DMS153 (cell line): ENCODE measurements at regions not wholly inside any gene's neighbourhood (a gene's known extent, or its start where the extent isn't known, plus 50 kb on each side); places are given as distances from the start of the nearest gene placed in this dataset.
"Not testable (repeated sequence)": the region's sequence is repeated elsewhere in the genome, so short reads cannot be mapped to it uniquely, and the experiment has no call there.

Source experiments
- DNase-seq: peaks from one replicate; lab custom pipeline; 2025; lab: John Stamatoyannopoulos, UW

GRCh38 chr4:12692815-12693214 is 791.3 kb downstream of the RAB28 start:
- DNase-seq: no peak

DNA sequence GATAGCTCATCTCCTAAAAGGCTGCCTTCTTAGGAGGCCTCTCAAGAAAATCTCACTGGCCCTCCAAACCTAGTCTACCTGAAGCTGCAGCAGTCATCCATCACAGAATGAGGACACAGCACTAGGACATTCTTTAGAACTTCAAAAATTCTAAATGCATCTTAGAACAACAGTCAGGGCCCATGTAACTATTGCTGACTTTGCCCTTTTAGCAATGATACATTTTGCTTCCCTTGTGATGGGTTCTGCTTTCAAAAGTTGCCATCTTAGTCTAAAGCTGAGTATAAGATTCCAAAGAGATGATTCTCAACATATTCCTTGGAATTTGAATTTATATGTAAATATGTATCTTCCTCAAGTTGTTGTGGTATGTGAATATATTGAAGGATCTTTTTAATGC is 793.0 kb downstream of the RAB28 start:
- DNase-seq: no peak

DNA sequence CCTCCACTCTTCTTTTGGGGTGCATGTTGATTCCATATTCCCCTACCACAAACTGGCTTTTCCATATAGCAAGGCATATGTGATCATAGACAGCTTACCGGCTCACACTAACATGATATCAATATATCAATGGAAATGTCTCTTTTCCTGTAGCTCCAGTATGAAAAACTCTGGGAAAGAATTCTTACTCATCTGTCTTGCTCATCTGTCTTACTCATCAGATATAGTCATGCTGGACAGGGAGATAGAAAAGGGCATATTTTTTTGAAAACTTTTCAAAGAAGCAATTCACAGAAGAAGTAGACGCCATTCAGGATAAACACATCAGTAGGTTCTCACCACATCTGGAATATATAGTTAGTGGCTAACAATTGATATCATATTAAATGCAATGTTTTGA is 794.7 kb downstream of the RAB28 start:
- no peak for DNase-seq

- DNase-seq: no peak
These were observed 804.9 kb downstream of the RAB28 start for GRCh38 chr4:12679217-12679616.

GRCh38 chr4:12674184-12674583 is 810.0 kb downstream of the RAB28 start:
- DNase-seq: no peak

- no peak for DNase-seq
These were observed 811.8 kb downstream of the RAB28 start for GRCh38 chr4:12672303-12672702.

DNA sequence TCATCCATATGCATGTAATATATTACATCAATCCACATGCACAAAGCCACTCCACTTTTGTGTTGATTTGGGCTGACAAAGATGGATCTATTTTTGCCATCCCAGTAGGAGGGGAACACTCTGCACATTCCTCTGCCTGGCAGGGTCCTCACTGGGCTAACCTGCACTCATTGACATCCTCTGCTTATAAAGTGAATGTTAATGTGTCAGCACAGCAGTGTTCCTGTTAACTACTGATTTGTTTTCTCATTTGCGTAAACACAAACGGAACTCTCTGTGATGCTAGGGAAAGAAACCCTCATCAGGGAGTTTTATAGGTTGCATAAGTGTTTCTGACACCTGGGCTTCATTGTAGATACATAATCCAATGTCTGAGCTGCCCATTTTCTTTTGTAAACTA is 826.0 kb downstream of the RAB28 start:
- DNase-seq: no peak

GRCh38 chr4:12651876-12652275 is 832.3 kb downstream of the RAB28 start:
- DNase-seq: no peak

- DNase-seq: no peak
These were observed 838.4 kb downstream of the RAB28 start for GRCh38 chr4:12645732-12646131.

DNA sequence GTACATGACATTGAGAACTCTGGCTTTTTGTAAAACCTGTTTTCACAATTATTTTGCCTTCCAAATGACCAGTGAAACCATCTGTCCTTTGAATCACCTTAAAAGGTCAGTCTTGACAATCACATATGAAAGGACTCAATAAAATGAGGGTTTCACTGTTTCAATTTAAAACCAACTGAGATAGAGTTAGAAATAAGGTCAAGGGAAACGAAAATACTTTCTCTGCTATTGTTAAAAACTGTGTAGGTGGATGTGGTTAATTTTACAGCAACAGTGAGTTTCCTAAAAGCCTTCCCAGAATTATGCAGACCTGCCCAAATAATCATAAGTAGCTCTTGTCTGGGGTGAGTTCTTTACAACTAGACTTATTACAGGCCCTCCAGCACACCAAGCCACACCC is 839.9 kb downstream of the RAB28 start:
- no peak for DNase-seq

DNA sequence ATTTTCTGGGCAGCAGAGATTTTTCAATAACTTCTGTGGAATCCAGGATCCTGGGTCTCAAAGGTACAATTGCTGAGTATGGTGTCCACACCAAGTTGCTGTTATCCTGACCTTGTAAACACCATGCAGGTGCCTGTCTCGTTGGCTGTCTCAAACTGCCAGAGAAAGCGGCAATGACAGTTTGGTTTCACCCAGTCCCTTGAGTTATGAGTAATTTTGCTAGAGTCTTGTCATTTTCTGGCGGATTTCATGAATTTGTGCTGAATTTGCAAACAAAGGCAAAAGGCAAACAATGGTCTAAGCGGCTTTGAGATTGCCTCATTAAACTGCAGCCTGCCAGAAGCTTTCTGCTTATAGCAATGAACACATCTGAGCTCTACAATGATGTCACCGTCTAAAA is 847.9 kb downstream of the RAB28 start:
- no peak for DNase-seq

DNA sequence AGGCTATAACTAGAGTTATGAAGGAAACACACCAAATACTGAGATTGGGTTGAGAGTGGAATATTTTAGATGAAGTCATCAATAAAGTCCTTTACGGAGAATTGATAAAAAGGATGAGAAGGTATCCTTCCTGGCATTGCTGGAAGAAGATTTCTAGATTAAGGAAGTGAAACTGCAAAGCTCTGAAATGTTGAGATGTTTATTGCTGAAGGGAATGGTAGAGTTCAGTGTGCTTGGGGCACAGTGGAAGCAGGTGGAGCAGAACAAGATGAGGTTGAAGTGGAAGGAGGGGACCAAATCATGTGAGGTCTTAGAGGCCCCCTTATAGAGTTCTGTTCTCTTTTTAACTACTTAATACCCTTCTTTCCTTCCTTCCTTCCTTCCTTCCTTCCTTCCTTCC is 848.5 kb downstream of the RAB28 start:
- DNase-seq: no peak

DNA sequence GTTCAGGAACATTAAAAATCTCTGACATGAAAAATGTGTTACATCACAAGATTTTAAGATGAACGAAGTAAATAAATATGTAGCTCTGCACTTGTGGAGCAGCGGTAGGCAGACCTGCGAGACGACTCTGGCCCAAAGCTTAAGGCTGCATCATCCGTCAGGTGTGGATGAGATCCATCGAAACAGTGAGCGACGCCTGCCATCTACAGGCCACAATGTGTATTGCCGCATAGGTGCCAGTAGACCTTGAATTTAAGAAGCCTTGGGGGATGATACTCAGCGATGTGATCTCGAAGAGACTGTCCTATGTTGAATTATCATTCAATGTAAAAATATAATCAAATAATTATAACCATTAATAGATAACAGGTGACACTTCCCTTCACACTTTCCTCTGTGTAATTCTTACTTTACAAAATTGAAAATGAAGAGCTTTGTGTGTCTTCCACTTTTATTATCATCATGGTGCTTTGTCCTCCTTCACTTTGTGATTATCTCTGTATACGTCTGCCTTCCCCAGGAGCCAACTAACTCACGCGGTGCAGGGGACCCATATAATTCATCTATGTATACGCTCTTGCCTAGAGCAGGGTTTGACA is 851.0 kb downstream of the RAB28 start:
- DNase-seq: peak; percentile 21

GRCh38 chr4:12615822-12616221 is 868.3 kb downstream of the RAB28 start:
- DNase-seq: no peak

GRCh38 chr4:12612876-12613275 is 871.3 kb downstream of the RAB28 start:
- no peak for DNase-seq

DNA sequence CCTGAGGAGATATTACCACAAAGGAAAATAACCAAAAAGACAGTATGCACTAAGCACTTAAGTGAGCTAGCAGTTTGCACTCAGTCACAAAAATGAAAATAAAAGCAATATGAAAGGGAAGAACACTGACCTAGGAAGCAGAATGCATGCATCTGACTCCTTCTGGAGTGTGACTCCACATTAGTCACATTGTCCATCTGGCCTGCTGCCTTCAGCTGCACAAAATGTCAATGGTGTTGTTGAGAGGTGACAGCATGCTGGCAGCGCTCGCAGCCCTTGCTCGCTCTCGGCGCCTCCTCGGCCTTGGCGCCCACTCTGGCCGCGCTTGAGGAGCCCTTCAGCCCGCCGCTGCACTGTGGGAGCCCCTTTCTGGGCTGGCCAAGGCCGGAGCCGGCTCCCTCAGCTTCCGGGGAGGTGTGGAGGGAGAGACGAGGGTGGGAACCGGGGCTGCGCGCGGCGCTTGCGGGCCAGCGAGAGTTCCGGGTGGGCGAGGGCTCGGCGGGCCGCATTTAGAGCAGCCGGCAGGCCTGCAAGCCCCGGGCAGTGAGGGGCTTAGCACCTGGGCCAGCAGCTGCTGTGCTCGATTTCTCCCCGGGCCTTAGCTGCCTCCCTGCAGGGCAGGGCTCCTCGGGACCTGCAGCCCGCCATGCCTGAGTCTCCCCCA is 874.8 kb downstream of the RAB28 start:
- not testable (repeated sequence) for DNase-seq

- no peak for DNase-seq
These were observed 888.2 kb downstream of the RAB28 start for GRCh38 chr4:12595986-12596385.

GRCh38 chr4:12595489-12595888 is 888.7 kb downstream of the RAB28 start:
- DNase-seq: no peak

GRCh38 chr4:12588582-12588981 is 895.6 kb downstream of the RAB28 start:
- DNase-seq: no peak

DNA sequence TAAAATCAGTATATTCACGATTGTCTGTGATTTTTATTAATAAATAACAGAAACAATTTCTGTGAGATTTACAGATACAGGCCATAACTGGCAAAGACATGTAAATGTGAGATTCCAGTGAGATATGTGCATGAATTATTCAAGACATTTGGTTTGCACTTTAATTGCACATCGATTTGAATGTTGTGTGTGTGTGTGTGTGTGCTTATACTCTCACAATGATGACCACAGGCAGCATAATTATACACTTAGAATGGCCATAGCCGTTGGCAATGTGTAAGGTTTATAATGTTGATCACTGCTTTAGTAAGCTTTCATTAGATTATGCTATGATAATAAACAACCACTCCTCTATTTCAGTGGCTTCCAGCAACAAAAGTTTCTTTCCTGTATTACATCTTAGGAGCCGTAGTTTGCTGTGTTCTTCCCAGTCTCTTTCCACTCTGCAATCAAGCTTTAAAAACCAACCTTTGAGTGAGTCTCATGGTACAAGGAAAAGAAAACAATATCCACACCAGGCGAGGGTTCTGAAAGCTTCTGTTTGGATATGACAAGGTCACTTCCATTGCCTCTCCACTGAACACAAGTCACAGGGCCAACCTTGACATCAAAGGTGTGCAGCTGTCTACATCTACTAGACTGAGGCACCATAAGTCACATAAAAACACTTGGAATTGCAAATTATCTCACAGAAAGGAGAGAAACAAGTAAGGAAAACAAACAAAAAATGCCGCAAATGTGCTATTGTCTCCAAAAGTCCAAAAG is 897.7 kb downstream of the RAB28 start:
- DNase-seq: no peak

- DNase-seq: no peak
These were observed 899.8 kb downstream of the RAB28 start for GRCh38 chr4:12584116-12584875.

GRCh38 chr4:12583275-12583674 is 900.9 kb downstream of the RAB28 start:
- no peak for DNase-seq

DNA sequence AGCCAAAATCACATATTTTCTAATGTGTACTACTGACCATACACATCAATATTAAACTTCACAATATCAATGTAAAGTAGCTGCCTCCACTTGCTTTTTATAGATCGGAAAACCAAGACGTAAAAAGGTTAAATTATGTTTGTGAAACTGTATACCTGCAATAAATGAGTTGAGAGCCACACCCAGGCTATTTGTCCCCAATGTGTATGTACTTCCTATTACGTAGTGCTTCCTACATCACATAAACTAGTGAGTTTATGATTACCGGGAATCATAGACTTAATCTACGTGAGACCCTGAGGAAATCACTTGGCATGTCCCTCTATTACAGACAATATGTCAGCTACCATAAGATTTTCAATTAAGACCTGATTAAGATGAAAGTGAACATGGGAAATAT is 903.4 kb downstream of the RAB28 start:
- no peak for DNase-seq
